ENCODE measurements at regions not wholly inside any gene's neighbourhood (a gene's known extent, or its start where the extent isn't known, plus 50 kb on each side); places are given as distances from the start of the nearest gene placed in this dataset.

DNA sequence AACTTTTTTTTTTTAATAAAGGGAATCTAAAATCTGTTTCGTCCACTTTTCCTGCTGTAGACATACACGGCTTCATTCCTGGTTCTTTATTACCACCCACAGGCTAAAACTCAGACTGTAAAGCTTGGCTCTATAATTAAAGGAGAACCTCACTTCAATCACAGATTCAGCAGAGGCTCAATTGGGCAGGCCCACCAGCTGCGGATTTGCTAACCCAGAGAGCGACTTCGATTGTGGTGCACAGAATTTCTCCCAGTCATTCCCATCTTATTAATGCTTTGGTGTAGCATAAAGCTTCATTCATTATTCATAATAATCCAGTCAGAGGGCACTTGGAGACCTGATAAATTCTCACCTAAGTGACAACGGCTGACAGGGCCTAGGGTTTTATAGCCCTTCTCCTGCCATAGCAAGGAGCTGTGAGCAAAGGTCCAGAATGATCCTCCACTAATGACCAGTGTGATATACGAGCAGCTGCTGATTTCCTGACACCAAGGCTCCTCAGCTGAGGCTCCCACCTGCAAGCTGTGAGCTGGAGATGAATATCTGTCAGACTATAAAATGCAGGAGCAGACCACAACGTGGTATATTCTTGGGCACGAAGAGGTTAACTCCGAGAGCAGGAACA is 149.0 kb downstream of the ATP6V1G3 start:
- Mint-ChIP-seq H3K27me3 (no peaks in the 10 kb centered on the region), H3K4me3 (no peak overlapping the region), H3K9me3 (no peaks in the 10 kb centered on the region), H3K27ac (no peak overlapping the region), H3K36me3 (ENCODE audit: low read depth) (no peaks in the 10 kb centered on the region), H3K4me1 (ENCODE audit: low read depth) (no peaks in the 10 kb centered on the region)
- intact Hi-C loops (cut with micrococcal nuclease) = no loop called here

DNA sequence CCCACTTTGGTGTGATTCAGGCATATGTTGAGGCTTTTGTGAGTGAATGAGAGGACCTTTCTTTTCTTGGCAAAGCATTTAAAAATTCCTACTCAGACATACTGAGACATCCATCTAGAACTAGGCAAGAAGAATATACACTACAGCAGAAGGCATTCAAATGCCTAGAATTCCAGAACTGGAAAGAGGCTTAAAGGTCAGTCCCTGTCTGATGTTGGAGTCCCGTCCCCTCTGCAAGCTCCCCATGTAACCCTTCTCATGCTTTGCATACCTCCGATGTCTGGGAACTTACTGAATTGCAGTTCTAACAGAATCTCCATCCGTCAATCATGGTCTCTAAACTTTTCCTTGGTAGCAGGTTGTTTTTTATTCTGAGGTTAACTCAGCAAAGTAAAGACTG is 152.9 kb downstream of the ATP6V1G3 start:
- no peaks in the 10 kb centered on the region for H3K4me1 Mint-ChIP-seq (ENCODE audit: low read depth)
- no peaks in the 10 kb centered on the region for H3K36me3 Mint-ChIP-seq (ENCODE audit: low read depth)
- no peaks in the 10 kb centered on the region for H3K27me3 Mint-ChIP-seq
- no peaks in the 10 kb centered on the region for H3K9me3 Mint-ChIP-seq
- H3K4me3 Mint-ChIP-seq = no peak overlapping the region
- no peak overlapping the region for H3K27ac Mint-ChIP-seq
- intact Hi-C loops (cut with micrococcal nuclease) = no loop called here

DNA sequence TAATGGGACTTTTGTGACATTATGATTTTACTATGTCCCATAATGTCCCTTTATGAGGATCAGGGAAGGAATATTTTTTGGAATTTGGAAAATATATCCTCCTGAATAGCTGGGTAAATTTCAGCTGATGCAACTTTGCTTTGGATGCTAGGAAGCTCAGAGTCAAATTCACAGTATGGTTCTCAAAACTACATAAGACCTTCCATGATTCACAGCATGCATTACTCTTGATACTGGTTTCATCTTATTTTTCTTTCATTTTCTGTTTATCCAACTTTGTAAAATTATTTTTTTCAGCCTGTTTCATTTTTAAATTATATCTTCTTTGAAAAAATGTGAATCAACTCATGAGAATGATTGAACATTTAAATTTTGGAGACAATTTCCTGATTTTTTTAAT is 160.2 kb downstream of the ATP6V1G3 start:
- intact Hi-C loops (cut with micrococcal nuclease) = no loop called here
- Mint-ChIP-seq H3K4me1 (ENCODE audit: low read depth) (no peaks in the 10 kb centered on the region), H3K27ac (no peak overlapping the region), H3K36me3 (ENCODE audit: low read depth) (no peaks in the 10 kb centered on the region), H3K9me3 (peaks cover 9% of the 10 kb centered on the region), H3K27me3 (no peaks in the 10 kb centered on the region), H3K4me3 (no peak overlapping the region)

DNA sequence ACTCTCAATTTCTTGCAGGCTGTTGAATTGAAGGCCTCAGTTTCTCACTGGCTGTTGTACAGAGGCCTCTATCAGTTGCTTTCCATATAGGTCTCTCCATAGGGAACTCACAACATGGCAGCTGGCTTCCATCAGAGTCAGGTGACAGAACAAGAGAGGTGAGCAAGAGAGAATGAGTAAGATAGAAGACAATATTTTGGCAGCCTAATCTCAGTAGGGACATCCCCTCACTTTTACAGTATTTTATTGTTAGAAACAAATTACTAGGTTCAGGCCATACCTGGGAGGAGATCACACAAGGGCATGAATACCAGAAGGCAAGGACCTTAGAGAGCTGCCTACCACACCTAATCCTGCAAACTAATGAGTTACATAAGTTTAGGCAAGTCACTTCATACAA is 162.8 kb downstream of the ATP6V1G3 start:
- no peak overlapping the region for H3K27ac Mint-ChIP-seq
- H3K4me3 Mint-ChIP-seq = no peak overlapping the region
- intact Hi-C loops (cut with micrococcal nuclease) = no loop called here
- H3K9me3 Mint-ChIP-seq = peaks cover 17% of the 10 kb centered on the region
- H3K4me1 Mint-ChIP-seq (ENCODE audit: low read depth) = no peaks in the 10 kb centered on the region
- H3K27me3 Mint-ChIP-seq = no peaks in the 10 kb centered on the region
- H3K36me3 Mint-ChIP-seq (ENCODE audit: low read depth) = no peaks in the 10 kb centered on the region

DNA sequence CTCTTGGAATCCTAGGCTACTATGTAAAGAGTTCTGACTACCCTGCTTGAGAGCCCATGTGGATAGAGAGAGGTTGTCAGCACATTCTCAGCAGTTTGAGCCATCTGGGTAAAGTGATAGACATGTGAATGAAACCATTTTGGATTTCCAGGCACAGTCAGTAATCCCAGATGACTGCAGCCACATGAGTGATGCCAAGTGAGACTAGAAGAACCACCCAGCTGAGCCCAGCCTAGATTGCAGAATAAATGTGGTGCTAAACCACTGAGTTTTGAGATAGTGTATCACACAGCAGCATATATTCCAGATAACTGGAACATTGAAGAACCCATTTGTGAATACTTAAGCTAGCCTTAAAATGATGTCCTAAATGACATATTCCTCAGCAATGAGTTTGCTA is 166.2 kb downstream of the ATP6V1G3 start:
- intact Hi-C loops (cut with micrococcal nuclease) = no loop called here
- Mint-ChIP-seq H3K4me1 (ENCODE audit: low read depth) (no peaks in the 10 kb centered on the region), H3K4me3 (no peak overlapping the region), H3K9me3 (peaks cover 17% of the 10 kb centered on the region), H3K27ac (no peak overlapping the region), H3K36me3 (ENCODE audit: low read depth) (no peaks in the 10 kb centered on the region), H3K27me3 (no peaks in the 10 kb centered on the region)

DNA sequence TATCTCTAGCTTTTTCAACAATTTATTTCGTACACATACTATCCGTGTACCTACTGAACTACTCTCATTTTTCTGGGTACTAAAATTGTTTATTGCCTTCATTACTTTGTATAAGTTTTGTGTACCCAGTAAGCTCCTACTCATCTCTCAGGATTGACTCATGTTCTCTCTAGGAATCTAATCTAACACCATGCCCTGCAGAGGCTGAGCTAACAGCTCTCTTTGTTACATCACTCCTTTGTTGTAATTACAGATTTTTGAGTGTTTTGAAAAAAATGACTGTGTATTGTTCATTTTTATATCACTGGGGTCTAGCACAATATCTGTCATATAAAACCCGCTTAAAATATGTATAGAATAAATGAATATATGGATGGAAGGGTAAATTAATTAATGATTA is 167.1 kb downstream of the ATP6V1G3 start:
- no peaks in the 10 kb centered on the region for H3K4me1 Mint-ChIP-seq (ENCODE audit: low read depth)
- intact Hi-C loops (cut with micrococcal nuclease) = no loop called here
- H3K27me3 Mint-ChIP-seq = no peaks in the 10 kb centered on the region
- peaks cover 17% of the 10 kb centered on the region for H3K9me3 Mint-ChIP-seq
- no peak overlapping the region for H3K4me3 Mint-ChIP-seq
- H3K36me3 Mint-ChIP-seq (ENCODE audit: low read depth) = no peaks in the 10 kb centered on the region
- H3K27ac Mint-ChIP-seq = no peak overlapping the region
